K562 (cell line): ENCODE measurements at regions not wholly inside any gene's neighbourhood (a gene's known extent, or its start where the extent isn't known, plus 50 kb on each side); places are given as distances from the start of the nearest gene placed in this dataset.

ENCODE experiments used
- ATAC-seq: fragments of 200-7000 bp; cut with Tn5 transposase; 3 replicates; pipeline ENCODE4 v1.9.1; 2020; ENCODE audit warnings: moderate library complexity
- BruUV-seq: library from RNA; stranded (reverse); fragments of 400-500 nt; replicated peaks from 2 replicates; lab custom pipeline; 2021; lab: Mats Ljungman, UMichigan
- CTCF ChIA-PET: fragments of 300-600 bp; formaldehyde crosslinking; extraction: SDS; loops from one replicate; lab custom pipeline; 2021; ENCODE audit warnings: low intra/inter-chr PET ratio; lab: Yijun Ruan, JAX
- POLR2A ChIA-PET: fragments of 300-600, 350-650 bp; sonication (Branson Sonifier 250); formaldehyde crosslinking; extraction: SDS; loops from one replicate; lab custom pipeline; 2021; ENCODE audit warnings: antibody characterized with exemption, inconsistent platforms; lab: Yijun Ruan, JAX
- DNase-seq, 4 experiments: peaks; one replicate each; pipeline versions ENCODE4 v3.0.0 to v3.0.0-alpha.2; 2011 to 2018; ENCODE audit warnings: low spot score in 3 of 4, mixed read lengths in 3 of 4; ENCODE audit errors: extremely low read depth in 1 of 4
- FAIRE-seq: peaks from 2 replicates; lab custom pipeline; 2011; peaks lifted over from hg19 to GRCh38; lab: Jason Lieb, UNC
- H2AFZ ChIP-seq: 2 replicates; pipeline ENCODE4 v1.6.0; 2011; ENCODE audit warnings: low read depth, low read length, control low read depth, inconsistent platforms
- H3K27ac ChIP-seq: fragments of 200-600 bp; 3 replicates; pipeline ENCODE4 v1.8.0; 2011; ENCODE audit warnings: low read depth, mild to moderate bottlenecking, control low read depth, inconsistent platforms, low read length, moderate library complexity, mixed read lengths; ENCODE audit errors: extremely low read depth
- H3K27me3 ChIP-seq, 2 experiments: fragments of 300-600 bp in 1 of 2; 2 replicates in 1 of 2; 3 replicates in 1 of 2; pipeline versions ENCODE4 v1.6.0 to v1.8.0; 2011; ENCODE audit warnings: inconsistent platforms in 2 of 2, low read length in 2 of 2, mild to moderate bottlenecking in 1 of 2, mixed read lengths in 1 of 2, moderate library complexity in 1 of 2; ENCODE audit not compliant: control insufficient read depth in 2 of 2, insufficient read depth in 2 of 2
- H3K36me3 ChIP-seq: fragments of 300-600 bp; 3 replicates; pipeline ENCODE4 v1.8.0; 2011; ENCODE audit warnings: mild to moderate bottlenecking, low read length, inconsistent platforms; ENCODE audit not compliant: control insufficient read depth, insufficient read depth
- H3K4me1 ChIP-seq, 2 experiments: fragments of 200-600 bp in 1 of 2; replicated peaks in 1 of 2; 2 replicates in 1 of 2; 3 replicates in 1 of 2; pipeline versions ENCODE4 v1.5.1 to v1.8.0; 2011; ENCODE audit warnings: inconsistent platforms in 2 of 2, low read length in 2 of 2, mild to moderate bottlenecking in 1 of 2, mixed read lengths in 1 of 2, moderate library complexity in 1 of 2; ENCODE audit not compliant: control insufficient read depth in 2 of 2, insufficient read depth in 2 of 2
- H3K4me2 ChIP-seq: 2 replicates; pipeline ENCODE4 v1.6.1; 2011; ENCODE audit warnings: low read length, control low read depth, inconsistent platforms, mixed read lengths; ENCODE audit not compliant: insufficient read depth
- H3K4me3 ChIP-seq: fragments of 200-600 bp; sonication (generic), shearing (Covaris generic); 2 replicates; pipeline ENCODE4 v1.5.1; 2016; ENCODE audit warnings: control low read depth, inconsistent platforms
- H3K79me2 ChIP-seq: fragments of 200-600 bp; 3 replicates; pipeline ENCODE4 v1.8.0; 2011; ENCODE audit warnings: low read length, inconsistent platforms; ENCODE audit not compliant: control insufficient read depth, insufficient read depth
- H3K9ac ChIP-seq, 2 experiments: 2 replicates each; pipeline versions ENCODE4 v1.6.0 to v1.6.1; 2011; ENCODE audit warnings: low read depth in 2 of 2, low read length in 2 of 2, control low read depth in 1 of 2, inconsistent platforms in 1 of 2, mild to moderate bottlenecking in 1 of 2, mixed read lengths in 1 of 2; ENCODE audit not compliant: insufficient read depth in 1 of 2
- H3K9me1 ChIP-seq: one replicate; pipeline ENCODE4 v1.6.0; 2011; ENCODE audit warnings: inconsistent platforms, mild to moderate bottlenecking, low read length, moderate library complexity; ENCODE audit not compliant: control insufficient read depth, insufficient read depth
- H3K9me3 ChIP-seq: replicated peaks from 2 replicates; pipeline ENCODE4 v1.5.1; 2011; ENCODE audit warnings: low read depth, low read length, inconsistent platforms; ENCODE audit not compliant: control insufficient read depth, insufficient read depth
- H4K20me1 ChIP-seq: replicated peaks from 2 replicates; pipeline ENCODE4 v1.6.1; 2011; ENCODE audit warnings: low read length, inconsistent platforms, mixed read lengths; ENCODE audit not compliant: control insufficient read depth, insufficient read depth
- ASH1L ChIP-seq: fragments of 450-650 bp; IDR thresholded peaks from 2 replicates; pipeline ENCODE4 v1.6.1; 2018; ENCODE audit warnings: borderline replicate concordance, mild to moderate bottlenecking, low read depth; ENCODE audit not compliant: partially characterized antibody
- E2F3 ChIP-seq: fragments of 250-450 bp; sonication (Bioruptor Pico); IDR thresholded peaks from 2 replicates; pipeline ENCODE4 v1.4.0; 2020; ENCODE audit warnings: mild to moderate bottlenecking
- KAT7 ChIP-seq: sonication (generic); formaldehyde crosslinking; IDR thresholded peaks from 2 replicates; pipeline ENCODE4 v1.8.0; 2022; ENCODE audit warnings: missing genetic modification reagents, mild to moderate bottlenecking, borderline replicate concordance
- MCM5 ChIP-seq: fragments of 450-650 bp; IDR thresholded peaks from 2 replicates; pipeline ENCODE4 v1.6.1; 2016; ENCODE audit warnings: low read depth
- NFATC3 ChIP-seq: fragments of 450-650 bp; IDR thresholded peaks from 2 replicates; pipeline ENCODE4 v1.6.1; 2017; ENCODE audit warnings: mild to moderate bottlenecking
- RBM25 ChIP-seq: fragments of 200-400 bp; formaldehyde crosslinking; IDR thresholded peaks from 2 replicates; pipeline ENCODE4 v1.6.1; 2018; ENCODE audit warnings: low read length, low read depth, moderate library complexity; ENCODE audit not compliant: severe bottlenecking
- TARDBP ChIP-seq: fragments of 450-650 bp; IDR thresholded peaks from 2 replicates; pipeline ENCODE4 v1.6.1; 2016
- ZNF274 ChIP-seq: IDR thresholded peaks from 2 replicates; pipeline ENCODE4 v1.6.1; 2011; ENCODE audit warnings: low read depth, mild to moderate bottlenecking, low read length, moderate library complexity, borderline replicate concordance
- WGBS: fragments of 100-300 bp; shearing (Covaris generic); methylation state at CpG from one replicate; pipeline ENCODE4 v1.1.6; 2016; ENCODE audit warnings: low coverage, mixed read lengths; ENCODE audit not compliant: insufficient coverage; ENCODE audit errors: missing lambda C conversion rate; 5-methylcytosine and 5-hydroxymethylcytosine counted together
- in situ Hi-C: fragments of 300-500 bp; cut with MboI; formaldehyde crosslinking; loops from 4 replicates; pipeline ENCODE4 v1.15.0; 2018; ENCODE audit warnings: inconsistent platforms, mixed read lengths
- intact Hi-C: fragments of 100-400 bp; cut with micrococcal nuclease; formaldehyde crosslinking; loops from 2 replicates; pipeline ENCODE4 v1.14.2; 2022
- TF ChIP-seq, protein P1 (sequence below): sonication (generic); formaldehyde crosslinking; IDR thresholded peaks from 2 replicates; pipeline ENCODE4 v1.8.1; 2023; ENCODE audit warnings: mild to moderate bottlenecking, missing genetic modification reagents, moderate library complexity

DNA sequence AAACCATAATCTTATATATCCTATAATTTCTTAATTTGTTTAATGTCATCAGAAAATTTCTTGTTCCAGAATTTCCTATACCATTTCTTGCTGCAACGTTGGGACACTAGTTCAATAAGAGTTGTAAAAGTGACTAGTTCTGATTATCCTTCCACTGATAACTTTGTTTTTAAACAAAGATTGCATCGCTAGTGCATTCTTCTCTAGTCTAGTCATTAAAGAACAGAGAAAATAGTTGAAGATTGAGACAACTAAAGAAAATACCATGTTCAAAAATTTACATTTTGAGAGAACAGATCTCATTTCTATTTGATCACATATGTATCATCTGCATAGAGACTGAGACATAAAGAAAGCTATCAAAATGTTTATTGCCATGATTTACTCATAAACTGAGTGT is 1888.2 kb downstream of the EFNA5 start:
- no peaks in the 10 kb centered on the region for H3K9me1 ChIP-seq
- ChIA-PET CTCF (no interaction called here), POLR2A (no interaction called here)
- intact Hi-C loops = no loop called here
- FAIRE-seq = no peak
- no peak overlapping the region for H3K9ac ChIP-seq
- no peaks in the 10 kb centered on the region for H3K27me3 ChIP-seq
- in situ Hi-C loops = no loop called here
- H4K20me1 ChIP-seq = no peaks in the 10 kb centered on the region
- TF ChIP-seq, protein P1, sequence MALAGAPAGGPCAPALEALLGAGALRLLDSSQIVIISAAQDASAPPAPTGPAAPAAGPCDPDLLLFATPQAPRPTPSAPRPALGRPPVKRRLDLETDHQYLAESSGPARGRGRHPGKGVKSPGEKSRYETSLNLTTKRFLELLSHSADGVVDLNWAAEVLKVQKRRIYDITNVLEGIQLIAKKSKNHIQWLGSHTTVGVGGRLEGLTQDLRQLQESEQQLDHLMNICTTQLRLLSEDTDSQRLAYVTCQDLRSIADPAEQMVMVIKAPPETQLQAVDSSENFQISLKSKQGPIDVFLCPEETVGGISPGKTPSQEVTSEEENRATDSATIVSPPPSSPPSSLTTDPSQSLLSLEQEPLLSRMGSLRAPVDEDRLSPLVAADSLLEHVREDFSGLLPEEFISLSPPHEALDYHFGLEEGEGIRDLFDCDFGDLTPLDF = no peak
- TF ChIP-seq ASH1L (no peak), RBM25 (no peak), KAT7 (no peak), TARDBP (no peak), ZNF274 (no peak), E2F3 (CRISPR knock-in tag) (no peak), MCM5 (no peak), NFATC3 (no peak)
- H3K4me3 ChIP-seq = no peak overlapping the region
- H3K79me2 ChIP-seq = no peaks in the 10 kb centered on the region
- BruUV-seq = no TSS peak
- ATAC-seq = no peak
- H3K9me3 ChIP-seq = no peaks in the 10 kb centered on the region
- no peak overlapping the region for H3K27ac ChIP-seq
- H3K36me3 ChIP-seq = no peaks in the 10 kb centered on the region
- no peak overlapping the region for H3K4me2 ChIP-seq
- no peak overlapping the region for H2AFZ ChIP-seq
- no peak for DNase-seq
- WGBS = 0% methylated on average over 2 of the region's 2 CpGs
- H3K4me1 ChIP-seq = no peaks in the 10 kb centered on the region
